ENCODE measurements at regions not wholly inside any gene's neighbourhood (a gene's known extent, or its start where the extent isn't known, plus 50 kb on each side); places are given as distances from the start of the nearest gene placed in this dataset.

- DNase-seq (ENCODE audit: low read depth): no peak
These were observed 578.4 kb downstream of the CCDC171 start for GRCh38 chr9:16131264-16131663.

GRCh38 chr9:16132513-16132912 is 579.7 kb downstream of the CCDC171 start:
- DNase-seq (ENCODE audit: low read depth): no peak

GRCh38 chr9:16133032-16133431 is 580.2 kb downstream of the CCDC171 start:
- no peak for DNase-seq (ENCODE audit: low read depth)

- no peak for DNase-seq (ENCODE audit: low read depth)
These were observed 580.8 kb downstream of the CCDC171 start for GRCh38 chr9:16133556-16134227.

- no peak for DNase-seq (ENCODE audit: low read depth)
These were observed 581.5 kb downstream of the CCDC171 start for GRCh38 chr9:16134351-16134750.

GRCh38 chr9:16135968-16136367 is 583.1 kb downstream of the CCDC171 start:
- DNase-seq (ENCODE audit: low read depth): no peak

- DNase-seq (ENCODE audit: low read depth): no peak
These were observed 583.6 kb downstream of the CCDC171 start for GRCh38 chr9:16136451-16136850.

DNA sequence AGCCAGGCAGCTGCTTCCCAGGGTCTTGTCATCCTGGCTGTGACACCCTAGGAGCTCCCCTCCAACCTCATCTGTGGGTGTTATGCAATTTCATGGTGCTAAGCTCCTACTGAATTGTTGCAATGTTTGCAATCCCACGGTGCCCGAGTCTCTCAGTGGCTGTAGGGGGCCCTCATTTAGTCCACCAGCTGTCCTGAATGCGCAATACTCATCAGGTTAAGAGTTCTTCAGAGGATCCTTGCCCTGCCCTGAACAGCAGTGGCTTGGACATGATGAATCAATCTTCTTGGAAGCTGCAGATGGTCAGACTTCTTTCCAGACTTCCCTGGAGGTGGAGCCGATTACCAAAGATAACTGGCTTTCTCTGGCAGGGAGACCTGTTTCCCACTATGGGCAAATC is 584.1 kb downstream of the CCDC171 start:
- peak; percentile 47 for DNase-seq (ENCODE audit: low read depth)

GRCh38 chr9:16138561-16139491 is 586.0 kb downstream of the CCDC171 start:
- peak; percentile 35 for DNase-seq (ENCODE audit: low read depth)

- DNase-seq (ENCODE audit: low read depth): no peak
These were observed 586.9 kb downstream of the CCDC171 start for GRCh38 chr9:16139774-16140173.

- no peak for DNase-seq (ENCODE audit: low read depth)
These were observed 590.5 kb downstream of the CCDC171 start for GRCh38 chr9:16143310-16143709.

DNA sequence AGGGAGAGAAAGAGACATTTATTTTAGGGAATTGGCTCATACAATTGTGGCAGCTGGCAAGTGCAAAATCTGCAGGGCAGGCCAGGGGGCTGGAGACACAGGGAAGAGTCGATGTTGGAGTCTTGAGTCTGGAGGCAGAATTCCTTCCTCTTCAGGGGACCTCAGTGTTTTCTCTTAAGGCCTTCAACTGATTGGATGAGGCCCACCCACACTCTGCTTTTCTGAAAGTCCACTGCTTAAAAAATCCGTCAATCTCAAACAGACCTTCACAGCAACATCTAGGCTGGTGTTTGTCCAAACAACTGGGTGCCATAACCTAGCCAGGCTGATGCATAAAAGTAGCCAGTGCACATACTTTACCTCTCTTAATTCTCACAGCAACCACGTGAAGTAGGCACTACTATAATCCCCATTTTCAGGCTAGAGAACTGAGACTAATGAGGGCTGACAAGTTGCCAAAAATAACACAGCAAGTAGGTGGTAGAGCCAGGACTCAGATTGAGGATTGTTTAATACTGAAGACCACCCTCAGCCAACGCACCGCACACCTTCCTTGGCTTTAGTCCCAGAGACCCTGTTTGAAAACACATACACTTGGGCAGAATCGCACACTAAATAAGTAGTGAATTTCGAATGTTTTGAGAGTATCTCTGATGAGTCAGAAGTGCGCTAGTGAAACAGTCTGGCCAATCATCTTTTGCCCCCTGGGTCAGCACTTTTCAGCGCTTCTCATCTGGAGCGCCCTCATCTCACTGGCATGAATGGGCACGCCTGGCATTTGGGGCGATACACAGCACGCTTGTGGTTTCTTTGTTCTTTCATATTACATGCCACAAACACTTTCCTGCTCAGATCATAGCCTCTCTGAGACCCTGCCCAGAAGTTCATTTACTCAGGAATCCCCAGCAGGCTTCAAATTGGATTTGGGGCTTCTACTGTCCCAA is 591.4 kb downstream of the CCDC171 start:
- DNase-seq (ENCODE audit: low read depth): no peak

DNA sequence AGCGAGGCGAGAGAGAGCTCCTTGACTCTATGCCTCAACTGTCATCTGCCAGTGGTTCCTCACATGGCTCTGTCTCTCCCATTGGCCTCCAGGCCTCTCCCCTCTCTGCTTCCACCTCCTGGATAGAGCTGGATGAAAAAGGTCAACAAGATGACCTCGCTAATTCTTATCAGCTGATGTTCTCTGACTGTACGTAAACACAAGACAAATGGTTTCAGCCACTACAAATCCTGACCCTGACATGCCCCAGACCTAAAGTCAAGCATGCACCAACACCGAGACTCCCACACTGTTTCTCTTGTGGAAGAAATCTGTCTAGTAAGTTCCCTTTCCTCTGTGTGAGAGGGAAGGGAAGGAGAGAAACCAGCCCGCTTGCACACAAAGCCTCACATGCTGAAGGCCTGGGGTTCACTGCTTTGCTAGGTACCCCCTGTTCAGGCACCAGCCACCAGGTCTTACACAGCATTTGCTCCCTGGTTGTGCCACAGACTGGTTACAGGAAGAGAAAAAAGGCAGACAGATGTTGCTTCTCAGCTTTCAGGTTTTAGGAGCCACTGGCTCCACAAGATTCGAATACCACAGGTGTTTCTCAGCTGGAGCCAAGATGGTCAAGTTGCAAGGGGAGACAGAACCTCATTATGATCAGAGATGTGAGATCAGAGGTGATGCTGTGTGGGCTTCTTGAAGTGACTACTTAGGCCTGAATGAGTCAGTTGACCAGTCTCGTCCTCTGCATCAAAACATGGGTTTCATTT is 592.5 kb downstream of the CCDC171 start:
- no peak for DNase-seq (ENCODE audit: low read depth)

DNA sequence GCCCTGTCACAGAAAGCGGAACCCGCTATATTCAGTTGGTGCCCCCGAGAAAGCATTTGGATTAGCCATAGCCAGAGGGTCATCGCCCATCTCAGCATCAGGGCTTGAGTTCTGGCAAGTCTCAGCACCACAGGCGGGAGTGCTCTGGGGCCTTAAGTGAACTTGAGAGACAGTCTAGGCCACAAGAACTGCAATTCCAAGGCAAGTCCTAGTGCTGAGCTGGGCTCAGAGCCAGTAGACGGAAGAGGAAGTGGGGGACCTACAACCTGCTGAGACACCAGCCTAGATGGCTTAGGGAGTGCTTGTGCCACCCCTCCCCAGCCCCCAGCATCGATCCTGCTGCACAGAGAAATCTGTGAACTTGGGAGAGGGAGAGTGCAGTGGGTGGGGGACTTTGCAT is 594.9 kb downstream of the CCDC171 start:
- no peak for DNase-seq (ENCODE audit: low read depth)

DNA sequence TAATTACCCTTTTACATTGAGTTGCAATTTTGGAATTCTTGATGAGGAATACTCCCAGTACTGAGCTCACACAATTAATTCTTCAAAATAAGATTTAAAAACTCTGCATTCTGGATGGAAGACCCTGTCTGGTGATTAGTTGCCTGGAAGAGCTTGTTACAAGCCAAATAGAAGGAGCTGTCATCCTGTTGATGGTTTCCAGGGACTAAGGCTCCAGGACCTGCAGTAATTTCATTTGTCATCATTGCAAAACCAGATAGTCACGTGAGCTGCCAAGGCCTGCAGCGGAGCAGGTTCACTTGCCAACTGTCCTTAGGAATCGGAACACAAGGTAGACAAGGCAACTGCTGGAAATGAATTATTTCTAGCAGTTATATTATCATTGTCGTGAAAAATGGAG is 597.7 kb downstream of the CCDC171 start:
- no peak for DNase-seq (ENCODE audit: low read depth)

DNA sequence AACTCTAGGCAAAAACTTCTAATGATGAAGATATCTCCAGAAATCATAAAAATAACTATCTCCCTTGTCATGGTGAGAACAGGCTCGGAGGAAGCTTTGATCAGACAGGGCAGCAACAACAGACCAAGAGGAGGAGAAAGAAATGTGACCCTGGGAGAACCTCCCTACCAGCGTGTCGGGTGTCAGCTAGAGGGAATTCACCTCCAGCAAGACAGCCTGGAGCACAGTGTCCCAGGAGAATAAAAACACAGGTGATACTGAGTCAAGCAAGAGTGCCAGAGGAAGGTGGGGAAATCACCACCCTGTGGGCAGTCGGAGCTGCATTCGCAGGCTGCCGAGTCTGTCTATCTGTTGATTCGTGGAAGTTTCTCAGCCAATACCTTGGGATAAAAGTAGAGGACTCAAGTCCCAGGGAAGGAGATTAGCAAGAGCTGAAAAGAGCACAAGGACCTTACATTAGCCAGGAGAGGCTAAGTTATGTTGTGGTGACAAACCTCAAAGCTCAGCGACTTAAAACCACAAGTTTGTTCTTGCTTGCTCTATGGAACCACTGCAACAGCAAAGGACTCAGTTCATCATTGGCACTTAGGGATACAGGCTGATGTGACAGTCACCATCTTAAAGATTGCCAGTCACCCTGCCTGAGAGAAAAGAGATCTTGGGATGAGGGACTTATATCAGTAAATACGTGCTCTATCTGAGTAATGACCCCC is 598.3 kb downstream of the CCDC171 start:
- DNase-seq (ENCODE audit: low read depth): no peak

GRCh38 chr9:16152276-16153101 is 599.6 kb downstream of the CCDC171 start:
- DNase-seq (ENCODE audit: low read depth): no peak

- DNase-seq (ENCODE audit: low read depth): no peak
These were observed 600.4 kb downstream of the CCDC171 start for GRCh38 chr9:16153221-16153620.

- DNase-seq (ENCODE audit: low read depth): no peak
These were observed 600.9 kb downstream of the CCDC171 start for GRCh38 chr9:16153741-16154140.

GRCh38 chr9:16154521-16155078 is 601.8 kb downstream of the CCDC171 start:
- no peak for DNase-seq (ENCODE audit: low read depth)

Data from HS-5 (cell line).